Endothelial cell of umbilical vein (primary cell): ENCODE measurements at regions not wholly inside any gene's neighbourhood (a gene's known extent, or its start where the extent isn't known, plus 50 kb on each side); places are given as distances from the start of the nearest gene placed in this dataset.

ENCODE experiments used
- GATA2 ChIP-seq: IDR thresholded peaks from 2 replicates; pipeline ENCODE4 v1.7.0; 2011; ENCODE audit warnings: low read depth, mild to moderate bottlenecking, moderate library complexity, mixed read lengths, low read length; ENCODE audit not compliant: insufficient read length, insufficient read depth
- MYC ChIP-seq: IDR thresholded peaks from one replicate; pipeline ENCODE4 v1.6.1; 2011; ENCODE audit warnings: mild to moderate bottlenecking, low read depth, low read length
- POLR2A ChIP-seq: IDR thresholded peaks from 2 replicates; pipeline ENCODE4 v1.6.1; 2012; ENCODE audit warnings: low read depth, mild to moderate bottlenecking, control low read depth, low read length
- POLR2AphosphoS5 ChIP-seq: IDR thresholded peaks from 2 replicates; pipeline ENCODE4 v1.6.1; 2012; ENCODE audit warnings: low read depth, mild to moderate bottlenecking, control low read depth, low read length, moderate library complexity; ENCODE audit not compliant: insufficient read depth
- TF ChIP-seq, protein P1 (sequence below), 2 donors: IDR thresholded peaks; 1 replicate in 1 of 2; 2 replicates in 1 of 2; pipeline ENCODE4 v1.5.1; 2011; ENCODE audit warnings: low read length in 2 of 2, mild to moderate bottlenecking in 2 of 2, moderate library complexity in 2 of 2, control low read depth in 1 of 2, inconsistent platforms in 1 of 2, low read depth in 1 of 2; ENCODE audit not compliant: insufficient read depth in 1 of 2; ENCODE audit errors: extremely low read depth in 1 of 2

DNA sequence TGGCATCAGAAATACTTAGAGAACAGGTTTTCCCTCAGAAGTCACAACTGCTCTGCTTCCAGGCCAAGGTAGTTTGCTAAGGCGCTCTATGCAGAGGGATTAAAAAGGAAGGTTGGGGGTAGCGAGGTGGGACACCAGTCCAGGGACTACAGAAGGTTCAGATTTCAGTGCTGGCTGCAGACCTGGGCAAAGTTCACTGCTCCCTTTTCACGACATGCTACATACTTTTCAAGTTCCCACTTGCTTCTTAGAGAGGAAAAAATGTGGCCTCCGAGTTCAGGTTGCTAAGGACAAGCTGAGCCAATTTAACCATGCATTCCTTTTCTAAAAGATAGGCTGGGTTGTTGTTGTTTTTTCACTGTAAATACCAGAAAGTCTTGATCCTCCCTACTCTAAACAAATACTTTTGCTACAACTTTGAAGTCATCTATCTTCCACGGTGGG is 158.6 kb upstream of the NR2F2 start:
- TF ChIP-seq, protein P1, sequence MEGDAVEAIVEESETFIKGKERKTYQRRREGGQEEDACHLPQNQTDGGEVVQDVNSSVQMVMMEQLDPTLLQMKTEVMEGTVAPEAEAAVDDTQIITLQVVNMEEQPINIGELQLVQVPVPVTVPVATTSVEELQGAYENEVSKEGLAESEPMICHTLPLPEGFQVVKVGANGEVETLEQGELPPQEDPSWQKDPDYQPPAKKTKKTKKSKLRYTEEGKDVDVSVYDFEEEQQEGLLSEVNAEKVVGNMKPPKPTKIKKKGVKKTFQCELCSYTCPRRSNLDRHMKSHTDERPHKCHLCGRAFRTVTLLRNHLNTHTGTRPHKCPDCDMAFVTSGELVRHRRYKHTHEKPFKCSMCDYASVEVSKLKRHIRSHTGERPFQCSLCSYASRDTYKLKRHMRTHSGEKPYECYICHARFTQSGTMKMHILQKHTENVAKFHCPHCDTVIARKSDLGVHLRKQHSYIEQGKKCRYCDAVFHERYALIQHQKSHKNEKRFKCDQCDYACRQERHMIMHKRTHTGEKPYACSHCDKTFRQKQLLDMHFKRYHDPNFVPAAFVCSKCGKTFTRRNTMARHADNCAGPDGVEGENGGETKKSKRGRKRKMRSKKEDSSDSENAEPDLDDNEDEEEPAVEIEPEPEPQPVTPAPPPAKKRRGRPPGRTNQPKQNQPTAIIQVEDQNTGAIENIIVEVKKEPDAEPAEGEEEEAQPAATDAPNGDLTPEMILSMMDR (IDR thresholded peaks at IDR 0.05; ENCODE audit: extremely low read depth in 1 of 2, insufficient read depth in 1 of 2, low read depth in 1 of 2, low read length in 2 of 2) = no peak
- no peak for TF ChIP-seq POLR2A
- no peak for TF ChIP-seq MYC
- no peak for TF ChIP-seq GATA2
- TF ChIP-seq POLR2AphosphoS5 = no peak
